ENCODE measurements at regions not wholly inside any gene's neighbourhood (a gene's known extent, or its start where the extent isn't known, plus 50 kb on each side); places are given as distances from the start of the nearest gene placed in this dataset.

GRCh38 chr5:168153876-168154270, 137.6 kb upstream of the WWC1 start:
- no peak for DNase-seq

DNA sequence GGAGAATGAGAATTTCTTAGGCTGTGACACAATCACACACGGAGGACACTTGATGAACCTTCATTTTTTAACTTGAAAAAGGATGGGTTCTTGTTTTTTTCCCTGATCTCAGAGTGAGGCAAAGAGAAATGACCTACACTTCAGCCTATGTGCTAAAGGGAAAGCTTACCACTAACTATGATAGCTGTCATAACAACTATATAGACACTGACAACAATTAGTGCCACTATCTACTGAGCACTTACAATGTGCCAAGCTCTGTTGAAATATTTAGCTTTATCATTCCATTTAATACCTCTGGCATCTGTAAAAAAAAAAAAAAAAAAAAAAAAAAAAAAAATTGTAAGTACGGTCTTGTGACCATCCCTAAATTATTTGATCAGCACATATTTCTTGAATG, 135.9 kb upstream of the WWC1 start:
- no peak for DNase-seq

DNA sequence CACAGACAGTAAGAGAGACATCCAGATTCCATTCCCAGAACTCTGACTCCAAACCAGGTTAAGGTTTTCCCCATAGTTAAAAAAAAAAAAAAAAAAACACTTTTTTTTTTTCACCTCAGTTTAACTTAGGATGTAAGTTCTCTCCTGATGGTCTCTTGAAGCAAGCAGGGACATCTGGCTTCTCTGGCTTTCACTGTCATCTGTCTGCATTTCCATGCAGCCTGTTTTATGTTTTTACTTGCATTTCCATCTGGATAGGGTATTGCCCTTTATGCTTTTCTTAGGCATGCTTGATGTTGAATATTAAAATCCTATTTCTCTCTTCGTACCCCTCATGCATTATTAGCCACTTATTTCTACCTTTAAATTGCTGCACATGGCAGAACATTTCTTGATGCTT, 135.3 kb upstream of the WWC1 start:
- DNase-seq, result no peak

DNA sequence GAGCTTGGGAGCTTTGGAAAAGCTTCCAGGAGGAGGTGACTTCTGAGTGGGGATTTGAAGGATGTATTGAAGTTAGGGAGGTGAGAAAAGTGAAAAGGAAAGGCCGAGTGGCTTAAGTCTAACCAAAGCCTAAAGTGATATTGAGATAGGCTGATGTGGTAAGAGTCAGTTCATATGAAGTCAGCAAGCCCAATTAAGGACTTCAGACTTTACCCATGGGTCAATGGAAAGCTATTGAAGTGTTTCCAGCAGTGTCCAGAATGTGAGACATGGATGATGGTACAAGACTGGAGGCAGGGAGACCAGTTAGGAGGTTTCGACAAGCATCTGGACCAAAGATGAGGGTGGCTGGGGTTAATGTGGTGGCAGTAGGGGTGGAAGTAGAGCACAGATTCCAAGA, 134.3 kb upstream of the WWC1 start:
- DNase-seq, result no peak

GRCh38 chr5:168159425-168159824, 132.0 kb upstream of the WWC1 start:
- DNase-seq, result no peak

GRCh38 chr5:168162464-168162863, 129.0 kb upstream of the WWC1 start:
- no peak for DNase-seq

GRCh38 chr5:168163966-168164365, 127.5 kb upstream of the WWC1 start:
- no peak for DNase-seq

GRCh38 chr5:168165221-168165914, 126.1 kb upstream of the WWC1 start:
- DNase-seq, result no peak

GRCh38 chr5:168165977-168166376, 125.5 kb upstream of the WWC1 start:
- no peak for DNase-seq

GRCh38 chr5:168167338-168167737, 124.1 kb upstream of the WWC1 start:
- no peak for DNase-seq

- no peak for DNase-seq
Measured at GRCh38 chr5:168168978-168169698, 122.3 kb upstream of the WWC1 start.

DNA sequence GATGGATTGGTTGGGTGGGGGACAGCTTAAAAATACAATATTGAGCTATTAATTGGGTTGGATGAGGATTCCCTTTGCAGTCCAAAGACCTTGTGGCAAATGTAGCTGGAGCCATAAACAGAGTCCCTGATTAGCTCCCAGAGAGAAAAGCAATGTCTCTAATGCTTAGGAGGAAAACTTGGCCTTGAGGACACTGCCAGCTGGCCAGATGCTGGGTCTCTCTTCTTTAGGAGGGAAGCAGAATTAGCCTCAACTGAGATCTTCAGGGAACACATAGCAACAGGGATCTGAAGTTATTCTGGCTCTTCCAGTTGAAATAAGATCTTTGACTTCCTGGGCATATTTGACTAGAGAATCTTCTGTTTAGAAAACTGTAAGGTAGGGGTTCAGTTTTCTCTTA, 121.7 kb upstream of the WWC1 start:
- DNase-seq, result no peak

DNA sequence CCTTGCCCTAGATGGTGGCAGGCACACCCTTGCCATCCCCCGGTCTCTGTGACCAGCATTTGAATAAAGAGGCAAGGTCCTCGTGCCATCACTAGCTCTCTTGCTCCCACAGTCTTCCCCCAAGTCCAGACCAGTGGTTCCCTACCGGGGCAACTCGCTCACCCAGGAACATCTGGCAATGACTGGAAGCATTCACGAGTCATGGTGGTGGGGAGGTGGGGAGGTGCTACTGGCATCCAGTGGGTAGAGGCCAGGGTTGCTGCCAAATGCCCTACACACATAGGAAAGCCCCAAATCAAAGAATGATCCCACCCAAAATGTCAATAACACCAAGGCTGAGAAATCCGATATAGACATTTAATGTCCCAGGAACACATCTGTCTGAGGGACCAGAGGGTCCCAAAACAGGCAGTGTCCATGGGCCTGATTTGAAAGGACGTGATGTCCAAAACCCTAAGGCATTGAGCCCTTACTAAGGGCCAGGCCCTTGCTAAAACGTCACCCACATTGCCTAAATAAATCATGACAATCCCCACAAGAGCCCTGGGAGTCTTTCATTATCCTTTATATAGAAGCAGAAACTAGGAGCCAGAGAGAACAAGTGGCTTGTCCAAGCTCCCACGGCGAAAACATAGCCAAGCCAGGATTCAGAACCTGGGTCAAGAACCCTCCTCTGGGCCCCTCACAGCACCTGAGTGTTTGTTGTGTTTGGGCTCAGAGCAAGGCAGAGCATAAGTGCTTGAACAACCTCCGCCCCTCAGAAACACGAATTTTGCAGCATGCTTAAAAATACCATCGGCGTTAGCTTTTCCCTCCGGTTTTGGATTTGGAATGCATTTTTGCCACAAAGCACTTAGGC, 119.3 kb upstream of the WWC1 start:
- DNase-seq, result no peak

DNA sequence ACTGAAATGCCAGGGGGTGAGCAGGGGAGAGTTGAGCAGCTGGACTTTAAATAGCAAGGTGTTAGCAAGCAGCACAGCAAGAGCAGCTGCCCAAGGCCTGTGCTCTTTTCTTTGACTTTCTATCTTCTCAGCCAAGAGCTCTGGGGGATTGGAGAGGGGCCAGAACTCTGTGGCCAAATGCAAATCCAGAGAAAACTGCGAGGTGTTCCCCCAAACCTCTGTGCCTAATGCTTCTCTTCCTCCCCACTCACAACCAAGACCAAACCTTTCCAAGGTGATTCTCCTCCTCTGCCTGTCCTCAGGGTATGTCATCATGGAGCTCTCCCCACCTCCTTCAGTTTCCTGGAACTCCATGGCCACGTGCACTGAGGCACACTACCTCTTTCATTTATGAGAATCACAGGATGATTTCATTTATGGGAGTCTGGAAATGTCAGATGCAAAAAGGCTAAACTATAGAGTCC, 118.7 kb upstream of the WWC1 start:
- DNase-seq, result no peak

DNA sequence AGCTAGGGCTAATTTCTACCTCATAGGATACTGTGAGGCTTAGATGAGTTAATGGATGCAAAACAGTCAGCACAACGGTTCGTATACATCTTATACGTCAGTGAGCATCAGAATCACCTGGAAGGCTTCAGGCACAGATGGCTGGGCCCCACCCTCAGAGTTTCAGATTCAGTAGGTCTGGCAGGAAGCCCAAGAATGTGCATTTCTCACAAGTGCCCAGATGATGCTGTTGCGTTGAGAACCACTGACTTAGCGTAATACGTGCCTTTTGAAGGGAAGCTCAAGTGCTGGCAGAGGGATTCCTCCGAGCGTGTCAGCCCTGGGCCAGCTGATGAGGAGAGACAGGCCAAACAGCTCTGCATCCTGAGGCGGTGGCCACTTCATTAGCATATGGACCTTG, 117.1 kb upstream of the WWC1 start:
- DNase-seq, result no peak

DNA sequence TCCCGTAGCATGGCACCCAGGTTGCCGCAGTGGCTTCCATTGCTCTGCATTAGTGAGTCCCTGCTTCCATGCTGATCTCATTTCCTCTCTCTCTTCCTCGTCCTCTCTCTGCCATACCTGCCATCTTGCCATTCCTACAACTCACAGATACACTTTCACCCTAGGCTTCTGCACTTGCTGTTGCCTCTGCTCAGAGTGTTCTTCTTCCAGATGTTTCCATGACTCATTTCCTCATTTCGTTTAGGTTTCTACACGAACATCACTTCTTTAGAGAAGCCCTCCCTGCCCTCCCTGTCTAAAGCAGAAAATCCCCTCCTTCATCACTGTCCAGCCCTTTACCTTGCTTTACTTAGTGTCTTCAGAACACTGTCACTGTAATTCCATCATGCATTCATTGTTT, 115.2 kb upstream of the WWC1 start:
- DNase-seq, result no peak

- no peak for DNase-seq
Measured at GRCh38 chr5:168176941-168177340, 114.5 kb upstream of the WWC1 start.

- no peak for DNase-seq
Measured at GRCh38 chr5:168177831-168178450, 113.5 kb upstream of the WWC1 start.

DNA sequence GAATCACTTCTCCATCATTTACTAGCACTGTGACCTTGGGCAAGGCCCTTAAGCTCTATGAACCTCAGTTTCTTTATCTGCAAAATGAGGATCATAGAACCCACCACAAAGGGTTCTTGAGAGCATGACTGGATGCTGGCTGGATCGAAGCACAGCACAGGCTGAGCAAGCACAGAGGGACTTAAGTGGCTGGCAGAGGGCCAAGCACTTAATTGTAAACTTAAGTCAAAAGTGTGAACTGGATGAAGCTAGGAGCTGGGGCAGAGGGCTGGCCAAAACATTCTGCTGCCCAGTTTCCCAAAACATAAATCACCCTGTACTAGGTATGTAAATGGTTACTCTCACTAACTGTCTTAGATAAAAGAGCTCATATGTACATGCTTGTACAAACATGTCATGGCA, 112.3 kb upstream of the WWC1 start:
- DNase-seq, result no peak

- no peak for DNase-seq
Measured at GRCh38 chr5:168182269-168182668, 109.2 kb upstream of the WWC1 start.

- no peak for DNase-seq
Measured at GRCh38 chr5:168184103-168184502, 107.3 kb upstream of the WWC1 start.

- no peak for DNase-seq
Measured at GRCh38 chr5:168186289-168187074, 105.0 kb upstream of the WWC1 start.
